ENCODE measurements at regions not wholly inside any gene's neighbourhood (a gene's known extent, or its start where the extent isn't known, plus 50 kb on each side); places are given as distances from the start of the nearest gene placed in this dataset.
"Not testable (repeated sequence)": the region's sequence is repeated elsewhere in the genome, so short reads cannot be mapped to it uniquely, and the experiment has no call there.

DNA sequence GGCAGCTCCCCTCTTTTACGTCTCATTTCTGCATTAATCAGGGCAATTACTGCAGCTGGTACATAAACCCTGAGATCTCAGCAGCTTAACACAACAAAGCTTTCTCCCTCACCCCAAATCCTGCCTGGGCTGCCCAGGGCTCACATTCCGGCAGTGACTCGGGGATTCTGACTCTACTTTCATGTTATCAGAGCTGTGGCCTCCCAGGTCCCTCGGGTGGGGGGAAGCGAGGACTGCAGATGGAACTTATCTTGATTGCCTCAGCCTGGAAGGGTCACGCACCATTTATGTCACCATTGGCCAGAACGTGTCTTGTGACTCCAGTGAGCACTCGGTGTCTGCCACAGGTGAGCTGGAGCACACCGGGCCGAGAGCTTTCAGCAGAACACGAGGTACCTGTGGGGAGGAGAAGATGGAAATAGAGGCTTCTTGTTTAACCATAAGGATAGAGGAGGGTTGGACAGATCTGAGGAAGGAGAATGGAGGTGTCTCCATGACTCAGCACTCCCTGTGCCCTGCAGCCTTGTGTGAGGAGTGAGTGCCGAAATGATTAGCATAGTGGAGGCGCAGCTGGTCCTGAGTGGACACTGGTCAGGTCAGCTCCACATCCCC, 88.5 kb upstream of the EXOC2 start:
- Histone ChIP-seq H3K27me3 (no peaks in the 10 kb centered on the region), H3K27ac (no peak overlapping the region)

DNA sequence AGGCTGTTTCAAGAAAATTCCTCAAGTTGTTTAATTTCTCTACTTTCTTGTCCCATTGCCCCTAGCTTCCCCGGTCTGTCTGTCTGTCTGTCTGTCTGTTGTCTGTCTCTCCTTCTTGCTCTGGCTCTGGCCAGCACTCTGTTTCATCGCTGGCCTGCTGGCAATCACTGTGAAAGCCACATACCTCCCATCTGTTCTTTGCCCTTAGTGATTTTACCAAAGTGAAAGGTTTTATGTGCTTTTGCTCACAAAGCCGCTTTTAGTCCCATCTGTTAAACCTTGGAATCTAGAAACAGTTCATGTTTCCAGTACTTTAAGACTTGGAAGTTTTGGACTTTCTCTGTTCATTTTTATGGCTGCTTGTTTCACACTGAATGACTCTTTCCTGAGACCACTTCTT, 87.8 kb upstream of the EXOC2 start:
- H3K9me3 ChIP-seq, result no peaks in the 10 kb centered on the region
- ATAC-seq, result no peak
- H3K27ac ChIP-seq, result no peak overlapping the region
- H3K4me3 ChIP-seq, result no peak overlapping the region
- peaks cover 0 to 8% (median 0%) of the 10 kb centered on the region in 3 donors for H3K4me1 ChIP-seq
- H3K36me3 ChIP-seq, result no peaks in the 10 kb centered on the region
- TF ChIP-seq POLR2A (IDR thresholded peaks at IDR 0.05), result no peak
- TF ChIP-seq EP300 (IDR thresholded peaks at IDR 0.05), result no peak
- TF ChIP-seq POLR2AphosphoS5 (IDR thresholded peaks at IDR 0.05), result no peak
- TF ChIP-seq, protein P1, sequence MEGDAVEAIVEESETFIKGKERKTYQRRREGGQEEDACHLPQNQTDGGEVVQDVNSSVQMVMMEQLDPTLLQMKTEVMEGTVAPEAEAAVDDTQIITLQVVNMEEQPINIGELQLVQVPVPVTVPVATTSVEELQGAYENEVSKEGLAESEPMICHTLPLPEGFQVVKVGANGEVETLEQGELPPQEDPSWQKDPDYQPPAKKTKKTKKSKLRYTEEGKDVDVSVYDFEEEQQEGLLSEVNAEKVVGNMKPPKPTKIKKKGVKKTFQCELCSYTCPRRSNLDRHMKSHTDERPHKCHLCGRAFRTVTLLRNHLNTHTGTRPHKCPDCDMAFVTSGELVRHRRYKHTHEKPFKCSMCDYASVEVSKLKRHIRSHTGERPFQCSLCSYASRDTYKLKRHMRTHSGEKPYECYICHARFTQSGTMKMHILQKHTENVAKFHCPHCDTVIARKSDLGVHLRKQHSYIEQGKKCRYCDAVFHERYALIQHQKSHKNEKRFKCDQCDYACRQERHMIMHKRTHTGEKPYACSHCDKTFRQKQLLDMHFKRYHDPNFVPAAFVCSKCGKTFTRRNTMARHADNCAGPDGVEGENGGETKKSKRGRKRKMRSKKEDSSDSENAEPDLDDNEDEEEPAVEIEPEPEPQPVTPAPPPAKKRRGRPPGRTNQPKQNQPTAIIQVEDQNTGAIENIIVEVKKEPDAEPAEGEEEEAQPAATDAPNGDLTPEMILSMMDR (IDR thresholded peaks at IDR 0.05), result no peak
- no peaks in the 10 kb centered on the region for H3K27me3 ChIP-seq
- 73 to 83% methylated on average over 3 of the region's 3 CpGs for WGBS, 2 donors (ENCODE audit: low coverage in 1 of 2)

More for the DNA sequence above, 88.5 kb upstream of the EXOC2 start:
- H3K9me3 ChIP-seq, result no peaks in the 10 kb centered on the region
- 78% methylated on average over 1 of the region's 13 CpGs; no CpG with 5 or more reads in 1 of the 2 donors for WGBS, 2 donors (ENCODE audit: low coverage in 1 of 2)
- H3K36me3 ChIP-seq, result no peaks in the 10 kb centered on the region
- ATAC-seq, result no peak
- TF ChIP-seq EP300 (IDR thresholded peaks at IDR 0.05) (no peak), POLR2A (IDR thresholded peaks at IDR 0.05) (no peak), POLR2AphosphoS5 (IDR thresholded peaks at IDR 0.05) (no peak)
- TF ChIP-seq, protein P1 (IDR thresholded peaks at IDR 0.05), result no peak
- H3K4me1 ChIP-seq, result peaks cover 0 to under 1% (median 0%) of the 10 kb centered on the region in 3 donors
- H3K4me3 ChIP-seq, result no peak overlapping the region

DNA sequence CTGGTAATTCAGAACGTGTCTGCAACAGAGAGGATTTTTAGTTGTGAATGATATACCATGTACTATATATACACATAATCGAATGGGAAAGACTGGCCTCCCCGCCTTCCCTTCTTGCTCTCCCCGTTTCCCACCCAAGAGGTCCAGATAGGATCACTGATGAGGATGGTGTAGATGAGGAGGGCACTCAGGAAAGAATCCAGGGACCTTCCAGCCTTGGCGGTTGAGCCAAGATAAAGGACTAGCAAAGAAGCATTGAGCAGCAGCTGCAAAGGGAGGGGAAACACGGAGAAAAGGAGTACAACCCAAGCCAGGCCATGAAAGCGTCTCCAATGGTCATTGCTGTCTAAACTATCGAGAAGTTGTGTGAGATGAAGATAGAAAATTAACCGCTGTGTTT, 84.0 kb upstream of the EXOC2 start:
- no peaks in the 10 kb centered on the region for H3K9me3 ChIP-seq
- H3K27ac ChIP-seq, result no peak overlapping the region
- no peaks in the 10 kb centered on the region for H3K27me3 ChIP-seq
- 94 to 100% methylated on average over 1 to 9 of the region's 9 CpGs for WGBS, 2 donors (ENCODE audit: low coverage in 1 of 2)
- TF ChIP-seq POLR2AphosphoS5 (IDR thresholded peaks at IDR 0.05), result no peak
- TF ChIP-seq POLR2A (IDR thresholded peaks at IDR 0.05), result no peak
- TF ChIP-seq EP300 (IDR thresholded peaks at IDR 0.05), result no peak
- TF ChIP-seq, protein P1 (IDR thresholded peaks at IDR 0.05), result no peak
- H3K4me3 ChIP-seq, result no peak overlapping the region
- no peaks in the 10 kb centered on the region for H3K36me3 ChIP-seq
- ATAC-seq, result no peak
- H3K4me1 ChIP-seq, result peaks cover 0 to 8% (median 0%) of the 10 kb centered on the region in 3 donors

GRCh38 chr6:776528-776931, 83.6 kb upstream of the EXOC2 start:
- no peaks in the 10 kb centered on the region for H3K36me3 ChIP-seq
- peaks cover 0 to 8% (median 0%) of the 10 kb centered on the region in 3 donors for H3K4me1 ChIP-seq
- no peak overlapping the region for H3K27ac ChIP-seq
- H3K27me3 ChIP-seq, result no peaks in the 10 kb centered on the region
- H3K4me3 ChIP-seq, result no peak overlapping the region
- no peak for ATAC-seq
- 73 to 90% methylated on average over 2 to 3 of the region's 3 CpGs for WGBS, 2 donors (ENCODE audit: low coverage in 1 of 2)
- no peak for TF ChIP-seq EP300 (IDR thresholded peaks at IDR 0.05)
- TF ChIP-seq POLR2AphosphoS5 (IDR thresholded peaks at IDR 0.05), result no peak
- TF ChIP-seq POLR2A (IDR thresholded peaks at IDR 0.05), result no peak
- TF ChIP-seq, protein P1 (IDR thresholded peaks at IDR 0.05), result no peak
- no peaks in the 10 kb centered on the region for H3K9me3 ChIP-seq

GRCh38 chr6:775863-776262, 82.9 kb upstream of the EXOC2 start:
- WGBS, 2 donors (ENCODE audit: low coverage in 1 of 2), result 51 to 55% methylated on average over 5 of the region's 5 CpGs
- Histone ChIP-seq H3K27me3 (no peaks in the 10 kb centered on the region), H3K4me3 (no peak overlapping the region), H3K36me3 (no peaks in the 10 kb centered on the region), H3K4me1 (peaks cover 0 to 8% (median 0%) of the 10 kb centered on the region in 3 donors), H3K9me3 (no peaks in the 10 kb centered on the region), H3K27ac (no peak overlapping the region)
- ATAC-seq, result no peak
- TF ChIP-seq, protein P1 (IDR thresholded peaks at IDR 0.05), result no peak

- ATAC-seq, H3K27ac ChIP-seq, H3K4me3 ChIP-seq, H3K9me3 ChIP-seq, H3K27me3 ChIP-seq, H3K36me3 ChIP-seq: not testable (repeated sequence)
- H3K4me1 ChIP-seq, result peaks cover 0 to 15% (median 0%) of the 10 kb centered on the region in 3 donors
Observed at GRCh38 chr6:771683-772082, 78.7 kb upstream of the EXOC2 start.
